Neural progenitor cell (in vitro differentiated cells): ENCODE measurements at regions not wholly inside any gene's neighbourhood (a gene's known extent, or its start where the extent isn't known, plus 50 kb on each side); places are given as distances from the start of the nearest gene placed in this dataset.

Source experiments
- DNase-seq: peaks from one replicate; pipeline ENCODE4 v3.0.0-alpha.2; 2016; ENCODE audit warnings: low spot score
- H2AFZ ChIP-seq: fragments of 200-600 bp; sonication (generic); replicated peaks from 2 replicates; pipeline ENCODE4 v1.6.1; 2016; ENCODE audit warnings: antibody characterized with exemption
- H3F3A ChIP-seq: fragments of 200-600 bp; sonication (generic); 2 replicates; pipeline ENCODE4 v1.6.1; 2016; ENCODE audit warnings: antibody characterized with exemption, low read depth
- H3K27ac ChIP-seq: fragments of 200-600 bp; sonication (generic); 2 replicates; pipeline ENCODE4 v1.5.1; 2016; ENCODE audit warnings: mild to moderate bottlenecking
- H3K27me3 ChIP-seq: fragments of 200-600 bp; sonication (generic); 2 replicates; pipeline ENCODE4 v1.6.1; 2016; ENCODE audit warnings: mild to moderate bottlenecking, moderate library complexity
- H3K36me3 ChIP-seq: fragments of 200-600 bp; sonication (generic); 2 replicates; pipeline ENCODE4 v1.5.1; 2016
- H3K4me1 ChIP-seq: fragments of 200-600 bp; sonication (generic); 2 replicates; pipeline ENCODE4 v1.6.1; 2016; ENCODE audit warnings: mixed run types
- H3K4me2 ChIP-seq: fragments of 200-600 bp; sonication (generic); 2 replicates; pipeline ENCODE4 v1.6.1; 2016
- H3K4me3 ChIP-seq: fragments of 200-600 bp; sonication (generic); 2 replicates; pipeline ENCODE4 v1.5.1; 2016
- H3K79me2 ChIP-seq: fragments of 200-600 bp; sonication (generic); 2 replicates; pipeline ENCODE4 v1.6.1; 2016; ENCODE audit warnings: low read depth
- H3K9ac ChIP-seq: fragments of 200-600 bp; sonication (generic); 2 replicates; pipeline ENCODE4 v1.6.1; 2016
- H3K9me3 ChIP-seq: fragments of 200-600 bp; sonication (generic); 2 replicates; pipeline ENCODE4 v1.5.1; 2016; ENCODE audit warnings: low read depth
- H4K20me1 ChIP-seq: fragments of 200-600 bp; sonication (generic); 2 replicates; pipeline ENCODE4 v1.6.1; 2016; ENCODE audit warnings: low read depth
- H3K27ac Mint-ChIP-seq: 3 replicates; pipeline ENCODE4 v1.8.0; 2021; ENCODE audit warnings: mixed read lengths
- H3K27me3 Mint-ChIP-seq: 2 replicates; pipeline ENCODE4 v1.8.0; 2022; ENCODE audit warnings: low read depth, mild to moderate bottlenecking, inconsistent platforms, moderate library complexity, mixed read lengths; ENCODE audit not compliant: insufficient read depth
- H3K36me3 Mint-ChIP-seq: 3 replicates; pipeline ENCODE4 v1.8.0; 2021; ENCODE audit warnings: mixed read lengths
- H3K4me1 Mint-ChIP-seq: 3 replicates; pipeline ENCODE4 v1.8.0; 2021; ENCODE audit warnings: mixed read lengths
- H3K4me3 Mint-ChIP-seq: 3 replicates; pipeline ENCODE4 v1.8.0; 2021; ENCODE audit warnings: mild to moderate bottlenecking, moderate library complexity, mixed read lengths
- H3K9me3 Mint-ChIP-seq: 3 replicates; pipeline ENCODE4 v1.8.0; 2020; ENCODE audit warnings: mixed read lengths
- CTCF ChIP-seq: fragments of 200-600 bp; sonication (generic); IDR thresholded peaks from 2 replicates; pipeline ENCODE4 v1.5.1; 2017; ENCODE audit warnings: antibody characterized with exemption, mild to moderate bottlenecking
- EZH2 ChIP-seq: fragments of 200-600 bp; sonication (generic); IDR thresholded peaks from 2 replicates; pipeline ENCODE4 v1.6.1; 2017; ENCODE audit warnings: antibody characterized with exemption, mild to moderate bottlenecking, moderate library complexity
- EZH2phosphoT487 ChIP-seq: fragments of 200-600 bp; sonication (generic); IDR thresholded peaks from 2 replicates; pipeline ENCODE4 v1.6.1; 2017; ENCODE audit warnings: antibody characterized with exemption

GRCh38 chr21:19807201-19807600, 1191.0 kb upstream of the NCAM2 start:
- no peaks in the 10 kb centered on the region for H3K27me3 ChIP-seq
- no peaks in the 10 kb centered on the region for H3K9me3 Mint-ChIP-seq
- H3K9me3 ChIP-seq: no peaks in the 10 kb centered on the region

GRCh38 chr21:19810779-19811178, 1187.4 kb upstream of the NCAM2 start:
- Histone ChIP-seq H3K36me3 (no peaks in the 10 kb centered on the region), H3F3A (no peaks in the 10 kb centered on the region), H3K4me1 (no peaks in the 10 kb centered on the region), H3K9me3 (no peaks in the 10 kb centered on the region), H4K20me1 (no peaks in the 10 kb centered on the region), H3K27ac (no peak overlapping the region), H3K4me3 (no peak overlapping the region), H3K27me3 (no peaks in the 10 kb centered on the region), H2AFZ (no peak overlapping the region), H3K4me2 (no peak overlapping the region), H3K79me2 (no peaks in the 10 kb centered on the region), H3K9ac (no peak overlapping the region)
- DNase-seq: no peak
- Mint-ChIP-seq H3K4me3 (no peak overlapping the region), H3K27ac (no peak overlapping the region), H3K4me1 (no peaks in the 10 kb centered on the region), H3K27me3 (no peaks in the 10 kb centered on the region), H3K36me3 (no peaks in the 10 kb centered on the region), H3K9me3 (no peaks in the 10 kb centered on the region)
- TF ChIP-seq EZH2 (no peak), EZH2phosphoT487 (no peak), CTCF (no peak)

More at GRCh38 chr21:19807201-19807600, 1191.0 kb upstream of the NCAM2 start:
- Histone ChIP-seq H4K20me1 (no peaks in the 10 kb centered on the region), H3K4me3 (no peak overlapping the region), H2AFZ (no peak overlapping the region), H3F3A (no peaks in the 10 kb centered on the region), H3K4me1 (no peaks in the 10 kb centered on the region), H3K27ac (no peak overlapping the region), H3K4me2 (no peak overlapping the region), H3K9ac (no peak overlapping the region), H3K36me3 (no peaks in the 10 kb centered on the region), H3K79me2 (no peaks in the 10 kb centered on the region)
- Mint-ChIP-seq H3K36me3 (no peaks in the 10 kb centered on the region), H3K4me1 (no peaks in the 10 kb centered on the region), H3K27ac (no peak overlapping the region), H3K27me3 (peaks cover 2% of the 10 kb centered on the region), H3K4me3 (no peak overlapping the region)
- TF ChIP-seq EZH2phosphoT487 (no peak), EZH2 (no peak), CTCF (no peak)
- no peak for DNase-seq

GRCh38 chr21:19830446-19830845, 1167.8 kb upstream of the NCAM2 start:
- no peaks in the 10 kb centered on the region for H3K27me3 Mint-ChIP-seq
- no peak overlapping the region for H3K27ac Mint-ChIP-seq
- no peaks in the 10 kb centered on the region for H3K9me3 ChIP-seq
- no peaks in the 10 kb centered on the region for H3K9me3 Mint-ChIP-seq
- H3K79me2 ChIP-seq: no peaks in the 10 kb centered on the region
- no peaks in the 10 kb centered on the region for H3F3A ChIP-seq
- no peak overlapping the region for H3K4me3 Mint-ChIP-seq
- no peak overlapping the region for H3K9ac ChIP-seq
- H2AFZ ChIP-seq: no peak overlapping the region
- no peak for TF ChIP-seq CTCF
- TF ChIP-seq EZH2: no peak
- no peak for TF ChIP-seq EZH2phosphoT487
- no peaks in the 10 kb centered on the region for H3K36me3 ChIP-seq
- H3K36me3 Mint-ChIP-seq: no peaks in the 10 kb centered on the region
- no peaks in the 10 kb centered on the region for H4K20me1 ChIP-seq
- H3K4me1 ChIP-seq: no peaks in the 10 kb centered on the region
- no peak overlapping the region for H3K4me2 ChIP-seq
- no peaks in the 10 kb centered on the region for H3K27me3 ChIP-seq
- no peak for DNase-seq
- no peak overlapping the region for H3K4me3 ChIP-seq
- no peaks in the 10 kb centered on the region for H3K4me1 Mint-ChIP-seq
- H3K27ac ChIP-seq: no peak overlapping the region
